ENCODE measurements at regions not wholly inside any gene's neighbourhood (a gene's known extent, or its start where the extent isn't known, plus 50 kb on each side); places are given as distances from the start of the nearest gene placed in this dataset.

- Histone ChIP-seq H3K36me3 (ENCODE audit: insufficient read depth, low read length) (no peaks in the 10 kb centered on the region), H3K27me3 (ENCODE audit: insufficient read depth, low read length) (no peaks in the 10 kb centered on the region), H3K27ac (ENCODE audit: low read depth, low read length) (no peak overlapping the region), H3K4me1 (ENCODE audit: insufficient read depth, low read length) (no peaks in the 10 kb centered on the region), H3K4me3 (ENCODE audit: low read length in 2 of 2) (no peak overlapping the region), H3K9me3 (ENCODE audit: control insufficient read depth in 1 of 2, low read length in 2 of 2) (no peaks in the 10 kb centered on the region)
- no peak overlapping the region for H3K4me3 Mint-ChIP-seq
- no peaks in the 10 kb centered on the region for H3K36me3 Mint-ChIP-seq
- CTCF ChIA-PET (ENCODE audit: partially characterized antibody): no interaction called here
- POLR2A ChIA-PET (ENCODE audit: partially characterized antibody): no interaction called here
- H3K4me1 Mint-ChIP-seq: no peaks in the 10 kb centered on the region
- DNase-seq: no peak
- intact Hi-C loops (cut with micrococcal nuclease): no loop called here
- H3K27me3 Mint-ChIP-seq: peaks cover 2 to 3% of the 10 kb centered on the region in 2 donors
- no peak overlapping the region for H3K27ac Mint-ChIP-seq
- H3K9me3 Mint-ChIP-seq: peaks cover 0 to 13% (median 3%) of the 10 kb centered on the region in 8 donors
Measured at GRCh38 chr22:27397036-27397953, 404.3 kb downstream of the MN1 start.

DNA sequence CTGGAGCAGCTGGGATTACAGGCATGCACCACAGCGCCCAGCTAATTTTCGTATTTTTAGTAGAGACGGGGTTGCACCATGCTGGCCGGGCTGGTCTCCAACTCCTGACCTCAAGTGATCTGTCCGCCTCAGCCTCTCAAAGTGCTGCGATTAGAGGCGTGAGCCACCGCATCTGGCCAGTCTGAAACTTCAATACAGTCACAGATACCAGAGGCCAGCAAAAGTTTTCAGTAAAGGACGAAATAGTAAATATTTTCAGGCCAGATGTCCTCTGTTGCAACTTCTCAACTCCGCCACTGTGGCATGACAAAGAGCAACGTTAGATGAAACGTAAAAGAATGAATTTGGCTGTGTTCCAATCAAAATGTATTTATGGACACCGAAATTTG is 403.6 kb downstream of the MN1 start:
- no peaks in the 10 kb centered on the region for H3K36me3 Mint-ChIP-seq
- DNase-seq: no peak
- peaks cover 0 to 16% (median 3%) of the 10 kb centered on the region in 8 donors for H3K9me3 Mint-ChIP-seq
- H3K4me3 Mint-ChIP-seq: no peak overlapping the region
- no peak overlapping the region for H3K4me3 ChIP-seq (ENCODE audit: low read length in 2 of 2)
- peaks cover 2 to 3% of the 10 kb centered on the region in 2 donors for H3K27me3 Mint-ChIP-seq
- H3K36me3 ChIP-seq (ENCODE audit: insufficient read depth, low read length): no peaks in the 10 kb centered on the region
- no peaks in the 10 kb centered on the region for H3K27me3 ChIP-seq (ENCODE audit: insufficient read depth, low read length)
- ChIA-PET CTCF (ENCODE audit: partially characterized antibody) (no interaction called here), POLR2A (ENCODE audit: partially characterized antibody) (no interaction called here)
- H3K4me1 Mint-ChIP-seq: no peaks in the 10 kb centered on the region
- no peak overlapping the region for H3K27ac ChIP-seq (ENCODE audit: low read depth, low read length)
- H3K4me1 ChIP-seq (ENCODE audit: insufficient read depth, low read length): no peaks in the 10 kb centered on the region
- H3K27ac Mint-ChIP-seq: no peak overlapping the region
- no peaks in the 10 kb centered on the region for H3K9me3 ChIP-seq (ENCODE audit: control insufficient read depth in 1 of 2, low read length in 2 of 2)
- intact Hi-C loops (cut with micrococcal nuclease): no loop called here

- no peak overlapping the region for H3K27ac Mint-ChIP-seq
- CTCF ChIA-PET (ENCODE audit: partially characterized antibody): no interaction called here
Measured at GRCh38 chr22:27399161-27399560, 402.4 kb downstream of the MN1 start.

GRCh38 chr22:27400811-27401210 is 400.7 kb downstream of the MN1 start:
- no peak overlapping the region for H3K27ac Mint-ChIP-seq
- H3K9me3 Mint-ChIP-seq: peaks cover 0 to 17% (median 3%) of the 10 kb centered on the region in 8 donors
- H3K27me3 Mint-ChIP-seq: peaks cover 2 to 7% of the 10 kb centered on the region in 2 donors
- ChIA-PET CTCF (ENCODE audit: partially characterized antibody) (no interaction called here), POLR2A (ENCODE audit: partially characterized antibody) (no interaction called here)
- intact Hi-C loops (cut with micrococcal nuclease): no loop called here
- no peaks in the 10 kb centered on the region for H3K4me1 Mint-ChIP-seq
- H3K4me3 ChIP-seq (ENCODE audit: low read length in 2 of 2): no peak overlapping the region
- H3K4me1 ChIP-seq (ENCODE audit: insufficient read depth, low read length): no peaks in the 10 kb centered on the region
- H3K36me3 Mint-ChIP-seq: no peaks in the 10 kb centered on the region
- H3K9me3 ChIP-seq (ENCODE audit: control insufficient read depth in 1 of 2, low read length in 2 of 2): no peaks in the 10 kb centered on the region
- no peak overlapping the region for H3K4me3 Mint-ChIP-seq
- no peak overlapping the region for H3K27ac ChIP-seq (ENCODE audit: low read depth, low read length)
- DNase-seq: no peak
- no peaks in the 10 kb centered on the region for H3K36me3 ChIP-seq (ENCODE audit: insufficient read depth, low read length)
- H3K27me3 ChIP-seq (ENCODE audit: insufficient read depth, low read length): no peaks in the 10 kb centered on the region

More at GRCh38 chr22:27399161-27399560, 402.4 kb downstream of the MN1 start:
- no peaks in the 10 kb centered on the region for H3K4me1 ChIP-seq (ENCODE audit: insufficient read depth, low read length)
- H3K4me1 Mint-ChIP-seq: no peaks in the 10 kb centered on the region
- intact Hi-C loops (cut with micrococcal nuclease): no loop called here
- H3K27ac ChIP-seq (ENCODE audit: low read depth, low read length): no peak overlapping the region
- no peak overlapping the region for H3K4me3 ChIP-seq (ENCODE audit: low read length in 2 of 2)
- POLR2A ChIA-PET (ENCODE audit: partially characterized antibody): no interaction called here
- H3K9me3 ChIP-seq (ENCODE audit: control insufficient read depth in 1 of 2, low read length in 2 of 2): no peaks in the 10 kb centered on the region
- H3K36me3 ChIP-seq (ENCODE audit: insufficient read depth, low read length): no peaks in the 10 kb centered on the region
- peaks cover 0 to 20% (median 3%) of the 10 kb centered on the region in 8 donors for H3K9me3 Mint-ChIP-seq
- H3K27me3 Mint-ChIP-seq: peaks cover 2 to 3% of the 10 kb centered on the region in 2 donors
- H3K4me3 Mint-ChIP-seq: no peak overlapping the region
- no peak for DNase-seq
- no peaks in the 10 kb centered on the region for H3K36me3 Mint-ChIP-seq
- no peaks in the 10 kb centered on the region for H3K27me3 ChIP-seq (ENCODE audit: insufficient read depth, low read length)

- Mint-ChIP-seq H3K27ac (no peak overlapping the region), H3K4me3 (no peak overlapping the region), H3K36me3 (no peaks in the 10 kb centered on the region), H3K9me3 (peaks cover 0 to 17% (median 3%) of the 10 kb centered on the region in 8 donors), H3K27me3 (peaks cover 2 to 7% of the 10 kb centered on the region in 2 donors), H3K4me1 (no peaks in the 10 kb centered on the region)
- Histone ChIP-seq H3K27me3 (ENCODE audit: insufficient read depth, low read length) (no peaks in the 10 kb centered on the region), H3K4me3 (ENCODE audit: low read length in 2 of 2) (no peak overlapping the region), H3K27ac (ENCODE audit: low read depth, low read length) (no peak overlapping the region), H3K9me3 (ENCODE audit: control insufficient read depth in 1 of 2, low read length in 2 of 2) (no peaks in the 10 kb centered on the region), H3K4me1 (ENCODE audit: insufficient read depth, low read length) (no peaks in the 10 kb centered on the region), H3K36me3 (ENCODE audit: insufficient read depth, low read length) (no peaks in the 10 kb centered on the region)
- CTCF ChIA-PET (ENCODE audit: partially characterized antibody): no interaction called here
- intact Hi-C loops (cut with micrococcal nuclease): no loop called here
- POLR2A ChIA-PET (ENCODE audit: partially characterized antibody): no interaction called here
- no peak for DNase-seq
Measured at GRCh38 chr22:27401321-27401720, 400.2 kb downstream of the MN1 start.

DNA sequence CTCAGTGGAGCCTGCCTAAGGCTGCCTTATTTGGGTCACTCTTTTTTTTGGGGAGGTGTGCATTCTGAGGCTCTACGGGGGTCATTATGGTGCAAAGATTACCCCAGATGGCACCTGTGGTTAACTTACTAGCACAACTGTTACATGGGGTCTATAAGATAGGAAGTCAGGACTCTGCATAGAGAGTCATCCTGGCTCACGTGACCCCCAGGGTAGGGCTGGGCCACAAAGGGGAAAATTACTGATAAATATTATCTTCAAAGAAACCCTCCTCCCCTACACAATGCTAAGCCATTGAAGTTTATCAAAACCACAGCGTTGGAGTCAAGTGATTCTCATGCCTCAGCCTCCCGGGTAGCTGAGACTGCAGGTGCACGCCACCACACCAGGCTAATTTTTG is 397.1 kb downstream of the MN1 start:
- CTCF ChIA-PET (ENCODE audit: partially characterized antibody): interaction anchor here (0.7 kb wide), 1 partner anchor 21 kb away, joined by 3 read pairs; no protein-coding TSS in a partner anchor

GRCh38 chr22:27405672-27406388 is 395.7 kb downstream of the MN1 start:
- CTCF ChIA-PET (ENCODE audit: partially characterized antibody): interaction anchor here (0.9 kb wide), 1 partner anchor 14 kb away, joined by 3 read pairs; no protein-coding TSS in a partner anchor

More for the DNA sequence above, 397.1 kb downstream of the MN1 start:
- H3K4me1 Mint-ChIP-seq: no peaks in the 10 kb centered on the region
- no peak for DNase-seq
- intact Hi-C loops (cut with micrococcal nuclease): no loop called here
- H3K36me3 Mint-ChIP-seq: no peaks in the 10 kb centered on the region
- H3K4me3 Mint-ChIP-seq: no peak overlapping the region
- no peaks in the 10 kb centered on the region for H3K27me3 ChIP-seq (ENCODE audit: insufficient read depth, low read length)
- H3K27me3 Mint-ChIP-seq: peaks cover 6 to 13% of the 10 kb centered on the region in 2 donors
- no peaks in the 10 kb centered on the region for H3K36me3 ChIP-seq (ENCODE audit: insufficient read depth, low read length)
- no peaks in the 10 kb centered on the region for H3K4me1 ChIP-seq (ENCODE audit: insufficient read depth, low read length)
- H3K27ac ChIP-seq (ENCODE audit: low read depth, low read length): no peak overlapping the region
- no peak overlapping the region for H3K27ac Mint-ChIP-seq
- H3K9me3 ChIP-seq (ENCODE audit: control insufficient read depth in 1 of 2, low read length in 2 of 2): no peaks in the 10 kb centered on the region
- no peak overlapping the region for H3K4me3 ChIP-seq (ENCODE audit: low read length in 2 of 2)
- POLR2A ChIA-PET (ENCODE audit: partially characterized antibody): no interaction called here
- H3K9me3 Mint-ChIP-seq: peaks cover 0 to 15% (median 5%) of the 10 kb centered on the region in 8 donors

More at GRCh38 chr22:27405672-27406388, 395.7 kb downstream of the MN1 start:
- DNase-seq: no peak
- Histone ChIP-seq H3K4me1 (ENCODE audit: insufficient read depth, low read length) (no peaks in the 10 kb centered on the region), H3K4me3 (ENCODE audit: low read length in 2 of 2) (no peak overlapping the region), H3K27me3 (ENCODE audit: insufficient read depth, low read length) (no peaks in the 10 kb centered on the region), H3K9me3 (ENCODE audit: control insufficient read depth in 1 of 2, low read length in 2 of 2) (no peaks in the 10 kb centered on the region), H3K27ac (ENCODE audit: low read depth, low read length) (no peak overlapping the region), H3K36me3 (ENCODE audit: insufficient read depth, low read length) (no peaks in the 10 kb centered on the region)
- POLR2A ChIA-PET (ENCODE audit: partially characterized antibody): no interaction called here
- no peak overlapping the region for H3K4me3 Mint-ChIP-seq
- peaks cover 0 to 15% (median 4%) of the 10 kb centered on the region in 8 donors for H3K9me3 Mint-ChIP-seq
- no peak overlapping the region for H3K27ac Mint-ChIP-seq
- H3K36me3 Mint-ChIP-seq: no peaks in the 10 kb centered on the region
- intact Hi-C loops (cut with micrococcal nuclease): no loop called here
- H3K27me3 Mint-ChIP-seq: peaks cover 5 to 13% of the 10 kb centered on the region in 2 donors
- H3K4me1 Mint-ChIP-seq: no peaks in the 10 kb centered on the region

All from CD4-positive, alpha-beta memory T cell (primary cell).